Fibroblast of lung (primary cell): ENCODE measurements at regions not wholly inside any gene's neighbourhood (a gene's known extent, or its start where the extent isn't known, plus 50 kb on each side); places are given as distances from the start of the nearest gene placed in this dataset.

Source experiments
- DNase-seq, 2 donors: peaks; one replicate each; pipeline versions ENCODE4 v3.0.0 to v3.0.0-alpha.2; 2010; ENCODE audit warnings: low read depth in 2 of 2
- H2AFZ ChIP-seq: 2 replicates; pipeline ENCODE4 v1.5.1; 2012; ENCODE audit warnings: low read length, control low read depth, inconsistent platforms
- H3K27ac ChIP-seq: 2 replicates; pipeline ENCODE4 v1.5.1; 2011; ENCODE audit warnings: low read length, control low read depth; ENCODE audit not compliant: insufficient read depth
- H3K27me3 ChIP-seq: 2 replicates; pipeline ENCODE4 v1.5.1; 2011; ENCODE audit warnings: mild to moderate bottlenecking, low read length; ENCODE audit not compliant: control insufficient read depth, insufficient read depth
- H3K36me3 ChIP-seq: 2 replicates; pipeline ENCODE4 v1.5.1; 2011; ENCODE audit warnings: low read length; ENCODE audit not compliant: control insufficient read depth, insufficient read depth
- H3K4me1 ChIP-seq: 2 replicates; pipeline ENCODE4 v1.5.1; 2011; ENCODE audit warnings: low read length; ENCODE audit not compliant: control insufficient read depth, insufficient read depth; ENCODE audit errors: extremely low read depth
- H3K4me2 ChIP-seq: 2 replicates; pipeline ENCODE4 v1.5.1; 2011; ENCODE audit warnings: low read length, control low read depth; ENCODE audit not compliant: insufficient read depth; ENCODE audit errors: extremely low read depth
- H3K4me3 ChIP-seq, 4 experiments: fragments of 200-600 bp in 1 of 4; sonication (generic) in 1 of 4; replicated peaks in 1 of 4; 2 replicates each; pipeline ENCODE4 v1.5.1; 2011 to 2016; ENCODE audit warnings: low read length in 4 of 4, low read depth in 3 of 4, mild to moderate bottlenecking in 3 of 4, control low read depth in 2 of 4, inconsistent platforms in 1 of 4, mixed read lengths in 1 of 4; ENCODE audit not compliant: insufficient read depth in 1 of 4; ENCODE audit errors: control extremely low read depth in 1 of 4
- H3K79me2 ChIP-seq: 2 replicates; pipeline ENCODE4 v1.5.1; 2012; ENCODE audit warnings: mild to moderate bottlenecking, low read length, inconsistent platforms; ENCODE audit not compliant: control insufficient read depth, insufficient read depth
- H3K9ac ChIP-seq: 2 replicates; pipeline ENCODE4 v1.5.1; 2011; ENCODE audit warnings: mild to moderate bottlenecking, low read length, control low read depth; ENCODE audit not compliant: insufficient read depth
- H3K9me3 ChIP-seq: 2 replicates; pipeline ENCODE4 v1.5.1; 2012; ENCODE audit warnings: low read depth, low read length; ENCODE audit not compliant: control insufficient read depth, insufficient read depth
- H4K20me1 ChIP-seq: 2 replicates; pipeline ENCODE4 v1.5.1; 2011; ENCODE audit warnings: low read length; ENCODE audit not compliant: control insufficient read depth, insufficient read depth; ENCODE audit errors: extremely low read depth
- EZH2 ChIP-seq: IDR thresholded peaks from 2 replicates; pipeline ENCODE4 v1.5.1; 2012; ENCODE audit warnings: low read length, control low read depth, mild to moderate bottlenecking; ENCODE audit errors: missing control alignments
- TF ChIP-seq, protein P1 (sequence below), 2 donors: IDR thresholded peaks in 1 of 2; conservative IDR thresholded peaks in 1 of 2; 1 replicate in 1 of 2; 2 replicates in 1 of 2; pipeline ENCODE4 v1.5.1; 2011 to 2012; ENCODE audit warnings: low read length in 2 of 2, control low read depth in 1 of 2, inconsistent platforms in 1 of 2, low read depth in 1 of 2, mild to moderate bottlenecking in 1 of 2

DNA sequence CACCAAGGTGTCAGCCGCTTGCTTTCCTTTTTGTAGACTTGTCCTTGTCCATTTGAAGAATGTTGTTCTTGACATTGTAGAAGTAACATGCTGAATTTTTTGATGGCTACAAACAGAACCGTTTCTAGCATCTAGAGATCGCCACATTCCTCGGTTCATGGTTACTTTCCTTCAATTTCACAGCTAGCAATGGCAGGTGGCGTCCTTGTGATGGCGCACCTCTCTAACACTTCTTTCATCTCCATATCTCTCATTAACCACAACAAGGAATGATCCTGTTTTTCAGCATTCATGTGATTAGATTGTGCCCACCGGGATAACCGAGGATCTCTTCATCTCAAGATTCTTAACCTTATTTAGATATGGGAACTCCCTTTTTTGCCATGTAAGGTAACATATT lies 2129.8 kb downstream of the NCAM2 start:
- Histone ChIP-seq H3K4me2 (no peak overlapping the region), H3K9ac (no peak overlapping the region), H3K9me3 (no peaks in the 10 kb centered on the region), H3K4me3 (no peak overlapping the region), H4K20me1 (no peaks in the 10 kb centered on the region), H3K27me3 (no peaks in the 10 kb centered on the region), H3K4me1 (no peaks in the 10 kb centered on the region), H2AFZ (no peak overlapping the region), H3K27ac (no peak overlapping the region), H3K36me3 (no peaks in the 10 kb centered on the region), H3K79me2 (no peaks in the 10 kb centered on the region)
- DNase-seq: no peak
- TF ChIP-seq, protein P1, sequence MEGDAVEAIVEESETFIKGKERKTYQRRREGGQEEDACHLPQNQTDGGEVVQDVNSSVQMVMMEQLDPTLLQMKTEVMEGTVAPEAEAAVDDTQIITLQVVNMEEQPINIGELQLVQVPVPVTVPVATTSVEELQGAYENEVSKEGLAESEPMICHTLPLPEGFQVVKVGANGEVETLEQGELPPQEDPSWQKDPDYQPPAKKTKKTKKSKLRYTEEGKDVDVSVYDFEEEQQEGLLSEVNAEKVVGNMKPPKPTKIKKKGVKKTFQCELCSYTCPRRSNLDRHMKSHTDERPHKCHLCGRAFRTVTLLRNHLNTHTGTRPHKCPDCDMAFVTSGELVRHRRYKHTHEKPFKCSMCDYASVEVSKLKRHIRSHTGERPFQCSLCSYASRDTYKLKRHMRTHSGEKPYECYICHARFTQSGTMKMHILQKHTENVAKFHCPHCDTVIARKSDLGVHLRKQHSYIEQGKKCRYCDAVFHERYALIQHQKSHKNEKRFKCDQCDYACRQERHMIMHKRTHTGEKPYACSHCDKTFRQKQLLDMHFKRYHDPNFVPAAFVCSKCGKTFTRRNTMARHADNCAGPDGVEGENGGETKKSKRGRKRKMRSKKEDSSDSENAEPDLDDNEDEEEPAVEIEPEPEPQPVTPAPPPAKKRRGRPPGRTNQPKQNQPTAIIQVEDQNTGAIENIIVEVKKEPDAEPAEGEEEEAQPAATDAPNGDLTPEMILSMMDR (conservative IDR thresholded peaks at IDR 0.05 in 1 of 2, IDR thresholded peaks at IDR 0.05 in 1 of 2; ENCODE audit: low read depth in 1 of 2, low read length in 2 of 2): no peak
- TF ChIP-seq EZH2: no peak

DNA sequence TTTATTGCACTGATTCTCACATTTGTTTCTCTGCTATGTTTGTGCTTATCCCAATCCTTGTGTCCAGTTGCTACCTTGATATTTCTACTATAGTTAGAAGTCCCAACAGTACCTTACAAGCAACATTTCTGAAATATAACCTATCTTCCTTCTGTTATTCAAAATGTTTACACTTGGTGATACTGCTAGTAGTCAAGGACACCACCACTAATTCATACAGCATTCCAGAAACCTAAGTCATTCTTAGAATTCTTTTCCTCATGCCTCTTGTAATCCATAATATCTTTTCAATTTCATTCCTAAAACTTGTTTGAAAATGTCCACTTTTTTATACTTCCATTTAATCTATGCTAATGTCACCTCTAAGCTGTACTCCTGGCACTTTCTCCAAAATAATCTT lies 2132.1 kb downstream of the NCAM2 start:
- no peaks in the 10 kb centered on the region for H4K20me1 ChIP-seq
- H3K27me3 ChIP-seq: no peaks in the 10 kb centered on the region
- H3K4me1 ChIP-seq: no peaks in the 10 kb centered on the region
- H3K36me3 ChIP-seq: no peaks in the 10 kb centered on the region
- no peak overlapping the region for H3K27ac ChIP-seq
- no peak overlapping the region for H3K9ac ChIP-seq
- no peaks in the 10 kb centered on the region for H3K79me2 ChIP-seq
- no peak overlapping the region for H3K4me2 ChIP-seq
- no peak overlapping the region for H3K4me3 ChIP-seq
- H3K9me3 ChIP-seq: no peaks in the 10 kb centered on the region
- no peak overlapping the region for H2AFZ ChIP-seq
- DNase-seq: no peak
- no peak for TF ChIP-seq EZH2

DNA sequence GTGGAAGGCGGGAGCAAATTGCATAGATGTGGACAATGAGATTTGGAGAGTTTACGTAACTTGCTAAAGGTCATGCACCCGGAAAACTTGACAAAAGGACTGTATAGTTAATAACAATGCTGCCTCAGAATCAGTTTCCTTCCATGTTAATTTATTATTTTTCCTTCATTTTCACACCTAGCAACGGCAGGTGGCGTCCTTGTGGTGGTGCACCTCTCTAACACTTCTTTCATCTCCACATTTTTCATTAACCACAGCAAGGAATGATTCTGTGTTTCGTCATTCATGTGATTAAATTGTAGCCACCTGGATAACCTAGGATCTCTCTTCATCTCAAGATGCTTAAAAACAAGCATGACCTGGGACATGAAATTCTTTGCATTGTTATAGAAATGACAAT lies 2133.0 kb downstream of the NCAM2 start:
- H3K79me2 ChIP-seq: no peaks in the 10 kb centered on the region
- no peak overlapping the region for H2AFZ ChIP-seq
- DNase-seq: no peak
- H4K20me1 ChIP-seq: no peaks in the 10 kb centered on the region
- H3K9ac ChIP-seq: no peak overlapping the region
- no peak overlapping the region for H3K4me2 ChIP-seq
- no peaks in the 10 kb centered on the region for H3K36me3 ChIP-seq
- H3K4me3 ChIP-seq: no peak overlapping the region
- H3K9me3 ChIP-seq: no peaks in the 10 kb centered on the region
- H3K4me1 ChIP-seq: no peaks in the 10 kb centered on the region
- no peak overlapping the region for H3K27ac ChIP-seq
- no peaks in the 10 kb centered on the region for H3K27me3 ChIP-seq
- TF ChIP-seq, protein P1 (conservative IDR thresholded peaks at IDR 0.05 in 1 of 2, IDR thresholded peaks at IDR 0.05 in 1 of 2; ENCODE audit: low read depth in 1 of 2, low read length in 2 of 2): no peak
- TF ChIP-seq EZH2: no peak
